GM12878 (cell line): ENCODE measurements at regions not wholly inside any gene's neighbourhood (a gene's known extent, or its start where the extent isn't known, plus 50 kb on each side); places are given as distances from the start of the nearest gene placed in this dataset.

Experiments used
- CREB1 ChIP-seq: IDR thresholded peaks from 2 replicates; pipeline ENCODE4 v1.6.1; 2012; ENCODE audit warnings: low read depth, mild to moderate bottlenecking, inconsistent platforms
- CTCF ChIP-seq, 3 experiments: IDR thresholded peaks in 2 of 3; conservative IDR thresholded peaks in 1 of 3; 2 replicates each; pipeline ENCODE4 v1.5.1; 2011; ENCODE audit warnings: low read depth in 3 of 3, low read length in 3 of 3, mild to moderate bottlenecking in 3 of 3, control low read depth in 2 of 3, moderate library complexity in 2 of 3, inconsistent platforms in 1 of 3, mixed read lengths in 1 of 3; ENCODE audit not compliant: control insufficient read depth in 2 of 3, insufficient read depth in 1 of 3; ENCODE audit errors: extremely low read depth in 1 of 3
- KDM1A ChIP-seq: fragments of 200-600 bp; sonication (generic); IDR thresholded peaks from 2 replicates; pipeline ENCODE4 v1.6.1; 2016; ENCODE audit warnings: borderline replicate concordance
- ZNF24 ChIP-seq: fragments of 450-650 bp; IDR thresholded peaks from 2 replicates; pipeline ENCODE4 v1.6.1; 2017; ENCODE audit warnings: antibody characterized with exemption, mild to moderate bottlenecking

GRCh38 chr10:61181832-61182231 is 237.8 kb upstream of the RHOBTB1 start:
- TF ChIP-seq KDM1A (no peak), CTCF (IDR thresholded peaks at IDR 0.05 in 2 of 3, conservative IDR thresholded peaks at IDR 0.05 in 1 of 3; ENCODE audit: control insufficient read depth in 2 of 3, extremely low read depth in 1 of 3, insufficient read depth in 1 of 3, low read depth in 3 of 3, low read length in 3 of 3) (no peak), CREB1 (no peak), ZNF24 (no peak)
